Effector CD8-positive, alpha-beta T cell (primary cell): ENCODE measurements at regions not wholly inside any gene's neighbourhood (a gene's known extent, or its start where the extent isn't known, plus 50 kb on each side); places are given as distances from the start of the nearest gene placed in this dataset.
"Not testable (repeated sequence)": the region's sequence is repeated elsewhere in the genome, so short reads cannot be mapped to it uniquely, and the experiment has no call there.

Experiments
- DNase-seq: peaks from one replicate; lab custom pipeline; 2025; lab: John Stamatoyannopoulos, UW

GRCh38 chr7:66503036-66503370 is 125.7 kb upstream of the KCTD7 start:
- no peak for DNase-seq

GRCh38 chr7:66503551-66504031 is 125.1 kb upstream of the KCTD7 start:
- DNase-seq = no peak

GRCh38 chr7:66504131-66504530 is 124.5 kb upstream of the KCTD7 start:
- DNase-seq = no peak

GRCh38 chr7:66505009-66505408 is 123.7 kb upstream of the KCTD7 start:
- no peak for DNase-seq

- DNase-seq = peak; percentile 5
Measured at GRCh38 chr7:66505531-66506451, 122.9 kb upstream of the KCTD7 start.

GRCh38 chr7:66506703-66507102 is 122.0 kb upstream of the KCTD7 start:
- DNase-seq = not testable (repeated sequence)

GRCh38 chr7:66507764-66508296 is 120.9 kb upstream of the KCTD7 start:
- DNase-seq = no peak

- no peak for DNase-seq
Measured at GRCh38 chr7:66508431-66508830, 120.2 kb upstream of the KCTD7 start.

GRCh38 chr7:66514050-66514449 is 114.6 kb upstream of the KCTD7 start:
- DNase-seq = no peak

GRCh38 chr7:66517212-66517909 is 111.3 kb upstream of the KCTD7 start:
- no peak for DNase-seq

GRCh38 chr7:66518151-66518691 is 110.5 kb upstream of the KCTD7 start:
- DNase-seq = no peak

GRCh38 chr7:66521675-66522074 is 107.0 kb upstream of the KCTD7 start:
- no peak for DNase-seq

GRCh38 chr7:66522518-66522917 is 106.2 kb upstream of the KCTD7 start:
- no peak for DNase-seq

GRCh38 chr7:66523409-66523808 is 105.3 kb upstream of the KCTD7 start:
- no peak for DNase-seq

GRCh38 chr7:66524738-66525137 is 103.9 kb upstream of the KCTD7 start:
- no peak for DNase-seq

- not testable (repeated sequence) for DNase-seq
Measured at GRCh38 chr7:66526782-66527181, 101.9 kb upstream of the KCTD7 start.

- DNase-seq = no peak
Measured at GRCh38 chr7:66528652-66529051, 100.0 kb upstream of the KCTD7 start.

GRCh38 chr7:66529883-66530610 is 98.6 kb upstream of the KCTD7 start:
- no peak for DNase-seq

- DNase-seq = no peak
Measured at GRCh38 chr7:66535414-66536329, 93.0 kb upstream of the KCTD7 start.

GRCh38 chr7:66537380-66537779 is 91.3 kb upstream of the KCTD7 start:
- DNase-seq = no peak

GRCh38 chr7:66537876-66538275 is 90.8 kb upstream of the KCTD7 start:
- no peak for DNase-seq
